H9 (cell line): ENCODE measurements at regions not wholly inside any gene's neighbourhood (a gene's known extent, or its start where the extent isn't known, plus 50 kb on each side); places are given as distances from the start of the nearest gene placed in this dataset.

Experiments used
- DNase-seq: peaks from one replicate; pipeline ENCODE4 v3.0.0-alpha.2; 2017
- H2AFZ ChIP-seq: one replicate; pipeline ENCODE4 v1.6.1; 2013; ENCODE audit warnings: mild to moderate bottlenecking, low read length, control low read depth, moderate library complexity
- H2AK5ac ChIP-seq: 2 replicates; pipeline ENCODE4 v1.6.1; 2013; ENCODE audit warnings: low read length, control low read depth, mixed read lengths; ENCODE audit not compliant: insufficient read length
- H2BK120ac ChIP-seq: one replicate; pipeline ENCODE4 v1.6.1; 2013; ENCODE audit warnings: low read depth, mild to moderate bottlenecking, low read length, control low read depth, inconsistent platforms; ENCODE audit not compliant: poor library complexity, severe bottlenecking
- H2BK12ac ChIP-seq: 2 replicates; pipeline ENCODE4 v1.6.1; 2013; ENCODE audit warnings: low read length, control low read depth, mixed read lengths, low read depth; ENCODE audit not compliant: insufficient read length
- H2BK15ac ChIP-seq: 2 replicates; pipeline ENCODE4 v1.6.1; 2013; ENCODE audit warnings: low read depth, low read length, control low read depth
- H2BK20ac ChIP-seq: one replicate; pipeline ENCODE4 v1.6.1; 2013; ENCODE audit warnings: low read depth, mild to moderate bottlenecking, low read length, control low read depth, inconsistent platforms; ENCODE audit not compliant: poor library complexity, severe bottlenecking
- H2BK5ac ChIP-seq: 2 replicates; pipeline ENCODE4 v1.6.1; 2013; ENCODE audit warnings: low read length, control low read depth, mixed read lengths; ENCODE audit not compliant: insufficient read length
- H3K14ac ChIP-seq: 2 replicates; pipeline ENCODE4 v1.6.1; 2013; ENCODE audit warnings: low read length, control low read depth; ENCODE audit not compliant: insufficient read depth
- H3K18ac ChIP-seq: 2 replicates; pipeline ENCODE4 v1.6.1; 2013; ENCODE audit warnings: low read depth, mild to moderate bottlenecking, mixed read lengths, low read length, control low read depth; ENCODE audit not compliant: insufficient read length
- H3K23ac ChIP-seq: 2 replicates; pipeline ENCODE4 v1.6.1; 2013; ENCODE audit warnings: low read length, control low read depth, mixed read lengths, low read depth; ENCODE audit not compliant: insufficient read length
- H3K23me2 ChIP-seq: 2 replicates; pipeline ENCODE4 v1.6.1; 2013; ENCODE audit warnings: low read depth, mild to moderate bottlenecking, mixed read lengths, low read length, control low read depth; ENCODE audit not compliant: insufficient read length, poor library complexity, severe bottlenecking
- H3K27ac ChIP-seq: 2 replicates; pipeline ENCODE4 v1.5.1; 2013; ENCODE audit warnings: low read length, control low read depth, mixed read lengths, low read depth; ENCODE audit not compliant: insufficient read length
- H3K27me3 ChIP-seq: 2 replicates; pipeline ENCODE4 v1.6.1; 2013; ENCODE audit warnings: low read length, control low read depth, inconsistent platforms; ENCODE audit not compliant: insufficient read depth
- H3K4ac ChIP-seq: 2 replicates; pipeline ENCODE4 v1.6.1; 2013; ENCODE audit warnings: low read depth, mild to moderate bottlenecking, control low read depth, inconsistent platforms, low read length, moderate library complexity
- H3K4me1 ChIP-seq: 2 replicates; pipeline ENCODE4 v1.6.1; 2013; ENCODE audit warnings: low read length, control low read depth, inconsistent platforms; ENCODE audit not compliant: insufficient read depth
- H3K4me2 ChIP-seq: 2 replicates; pipeline ENCODE4 v1.6.1; 2013; ENCODE audit warnings: low read length, control low read depth, mixed read lengths; ENCODE audit not compliant: insufficient read length, insufficient read depth
- H3K56ac ChIP-seq: 2 replicates; pipeline ENCODE4 v1.6.1; 2013; ENCODE audit warnings: low read depth, mild to moderate bottlenecking, mixed read lengths, low read length, control low read depth; ENCODE audit not compliant: insufficient read length
- H3K79me1 ChIP-seq: 2 replicates; pipeline ENCODE4 v1.6.1; 2013; ENCODE audit warnings: low read depth, mild to moderate bottlenecking, moderate library complexity, low read length, control low read depth, inconsistent platforms; ENCODE audit not compliant: insufficient read depth, poor library complexity, severe bottlenecking
- H3K79me2 ChIP-seq: 2 replicates; pipeline ENCODE4 v1.6.1; 2013; ENCODE audit warnings: low read length, control low read depth, inconsistent platforms; ENCODE audit not compliant: insufficient read depth
- H3K9ac ChIP-seq: 2 replicates; pipeline ENCODE4 v1.6.1; 2013; ENCODE audit warnings: low read length, control low read depth, mixed read lengths; ENCODE audit not compliant: insufficient read length; ENCODE audit errors: extremely low read depth
- H3K9me3 ChIP-seq: one replicate; pipeline ENCODE4 v1.6.1; 2013; ENCODE audit warnings: low read depth, low read length, inconsistent platforms; ENCODE audit not compliant: control insufficient read depth
- H3T11ph ChIP-seq: one replicate; pipeline ENCODE4 v1.6.1; 2013; ENCODE audit warnings: mild to moderate bottlenecking, low read length, control low read depth, inconsistent platforms
- H4K20me1 ChIP-seq: one replicate; pipeline ENCODE4 v1.6.1; 2013; ENCODE audit not compliant: control insufficient read depth, insufficient read length, insufficient read depth
- H4K5ac ChIP-seq: 2 replicates; pipeline ENCODE4 v1.6.1; 2013; ENCODE audit warnings: low read depth, mild to moderate bottlenecking, mixed read lengths, low read length, control low read depth; ENCODE audit not compliant: insufficient read length
- H4K8ac ChIP-seq: replicated peaks from 2 replicates; pipeline ENCODE4 v1.6.1; 2013; ENCODE audit warnings: low read length, control low read depth, mixed read lengths, low read depth; ENCODE audit not compliant: insufficient read length
- H4K91ac ChIP-seq: 2 replicates; pipeline ENCODE4 v1.6.1; 2013; ENCODE audit warnings: low read depth, mild to moderate bottlenecking, moderate library complexity, mixed read lengths, low read length, control low read depth; ENCODE audit not compliant: insufficient read length
- H3K27ac Mint-ChIP-seq, 3 experiments: 2 replicates in 2 of 3; 3 replicates in 1 of 3; pipeline ENCODE4 v1.8.0; 2020 to 2021; ENCODE audit warnings: mixed read lengths in 3 of 3, mild to moderate bottlenecking in 1 of 3, moderate library complexity in 1 of 3
- H3K27me3 Mint-ChIP-seq: 2 replicates; pipeline ENCODE4 v1.8.0; 2021; ENCODE audit warnings: low read depth, mild to moderate bottlenecking, moderate library complexity, mixed read lengths
- H3K36me3 Mint-ChIP-seq, 3 experiments: 2 replicates in 2 of 3; 3 replicates in 1 of 3; pipeline ENCODE4 v1.8.0; 2020 to 2021; ENCODE audit warnings: low read depth in 3 of 3, mixed read lengths in 3 of 3; ENCODE audit not compliant: insufficient read depth in 1 of 3
- H3K4me1 Mint-ChIP-seq, 2 experiments: 2 replicates each; pipeline ENCODE4 v1.8.0; 2020; ENCODE audit warnings: mixed read lengths in 2 of 2
- H3K4me3 Mint-ChIP-seq, 2 experiments: 2 replicates in 1 of 2; 3 replicates in 1 of 2; pipeline ENCODE4 v1.8.0; 2020 to 2021; ENCODE audit warnings: mild to moderate bottlenecking in 2 of 2, mixed read lengths in 2 of 2, moderate library complexity in 1 of 2
- H3K9me3 Mint-ChIP-seq, 2 experiments: 2 replicates in 1 of 2; 3 replicates in 1 of 2; pipeline ENCODE4 v1.8.0; 2020; ENCODE audit warnings: mild to moderate bottlenecking in 2 of 2, mixed read lengths in 2 of 2, moderate library complexity in 1 of 2
- WGBS: extraction: QIAGEN DNeasy Blood & Tissue Kit; methylation state at CpG from one replicate; pipeline ENCODE4 v1.1.7; 2013; ENCODE audit warnings: missing lambda C conversion rate, low lambda C conversion rate, mixed read lengths; ENCODE audit not compliant: insufficient read length; ENCODE audit errors: extremely low coverage; 5-methylcytosine and 5-hydroxymethylcytosine counted together
- TF ChIP-seq, protein P1 (sequence below): fragments of 200-600 bp; sonication (generic); conservative IDR thresholded peaks from 3 replicates; pipeline ENCODE4 v1.8.0; 2021; ENCODE audit warnings: antibody characterized with exemption, mild to moderate bottlenecking

DNA sequence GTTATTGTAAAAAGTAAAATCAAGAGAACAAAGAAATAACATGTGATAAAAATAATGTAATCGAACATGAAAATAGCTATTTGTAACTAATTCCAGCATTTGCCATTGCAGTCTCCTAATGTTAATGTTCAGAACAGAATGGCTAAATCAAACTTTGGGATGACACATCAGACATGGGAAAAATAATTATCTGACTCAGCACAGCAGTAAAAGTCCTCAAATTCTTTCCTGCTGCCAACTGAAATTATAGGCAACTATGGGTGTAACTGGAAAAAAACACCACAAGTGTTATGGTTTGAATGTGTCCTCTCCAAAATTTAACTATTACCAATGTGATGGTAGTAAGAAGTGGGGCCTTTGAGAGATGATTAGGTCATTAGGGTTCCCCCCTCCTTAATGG lies 446.7 kb downstream of the C3orf38 start:
- no peaks in the 10 kb centered on the region for H3K27me3 Mint-ChIP-seq
- no CpG with 5 or more reads among the region's 1 CpG for WGBS
- Histone ChIP-seq H2BK5ac (no peak overlapping the region), H3K79me2 (no peaks in the 10 kb centered on the region), H3K4me1 (no peaks in the 10 kb centered on the region), H4K91ac (no peak overlapping the region), H3K27ac (no peak overlapping the region), H3K23ac (no peak overlapping the region), H2AFZ (no peak overlapping the region), H3K79me1 (no peaks in the 10 kb centered on the region), H3K9ac (no peak overlapping the region), H3K4me2 (no peak overlapping the region), H3K23me2 (no peaks in the 10 kb centered on the region), H4K5ac (no peak overlapping the region), H4K20me1 (no peaks in the 10 kb centered on the region), H3K9me3 (no peaks in the 10 kb centered on the region), H2BK12ac (no peak overlapping the region), H4K8ac (no peak overlapping the region), H2AK5ac (no peak overlapping the region), H2BK20ac (no peak overlapping the region), H3K27me3 (no peaks in the 10 kb centered on the region), H3K14ac (no peak overlapping the region), H3K56ac (no peak overlapping the region), H3K4ac (no peak overlapping the region), H3T11ph (no peak overlapping the region), H3K18ac (no peak overlapping the region), H2BK120ac (no peak overlapping the region), H2BK15ac (no peak overlapping the region)
- TF ChIP-seq, protein P1, sequence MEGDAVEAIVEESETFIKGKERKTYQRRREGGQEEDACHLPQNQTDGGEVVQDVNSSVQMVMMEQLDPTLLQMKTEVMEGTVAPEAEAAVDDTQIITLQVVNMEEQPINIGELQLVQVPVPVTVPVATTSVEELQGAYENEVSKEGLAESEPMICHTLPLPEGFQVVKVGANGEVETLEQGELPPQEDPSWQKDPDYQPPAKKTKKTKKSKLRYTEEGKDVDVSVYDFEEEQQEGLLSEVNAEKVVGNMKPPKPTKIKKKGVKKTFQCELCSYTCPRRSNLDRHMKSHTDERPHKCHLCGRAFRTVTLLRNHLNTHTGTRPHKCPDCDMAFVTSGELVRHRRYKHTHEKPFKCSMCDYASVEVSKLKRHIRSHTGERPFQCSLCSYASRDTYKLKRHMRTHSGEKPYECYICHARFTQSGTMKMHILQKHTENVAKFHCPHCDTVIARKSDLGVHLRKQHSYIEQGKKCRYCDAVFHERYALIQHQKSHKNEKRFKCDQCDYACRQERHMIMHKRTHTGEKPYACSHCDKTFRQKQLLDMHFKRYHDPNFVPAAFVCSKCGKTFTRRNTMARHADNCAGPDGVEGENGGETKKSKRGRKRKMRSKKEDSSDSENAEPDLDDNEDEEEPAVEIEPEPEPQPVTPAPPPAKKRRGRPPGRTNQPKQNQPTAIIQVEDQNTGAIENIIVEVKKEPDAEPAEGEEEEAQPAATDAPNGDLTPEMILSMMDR = no peak
- no peaks in the 10 kb centered on the region for H3K4me1 Mint-ChIP-seq
- no peak for DNase-seq
- peaks cover 5 to 6% of the 10 kb centered on the region in 2 experiments; a peak in 2 of 5 replicates for H3K9me3 Mint-ChIP-seq
- peaks cover 0 to 6% (median 0%) of the 10 kb centered on the region in 3 experiments; a peak in 3 of 7 replicates for H3K36me3 Mint-ChIP-seq
- no peak overlapping the region for H3K4me3 Mint-ChIP-seq
- H3K27ac Mint-ChIP-seq = no peak overlapping the region
